ENCODE measurements at regions not wholly inside any gene's neighbourhood (a gene's known extent, or its start where the extent isn't known, plus 50 kb on each side); places are given as distances from the start of the nearest gene placed in this dataset.

DNA sequence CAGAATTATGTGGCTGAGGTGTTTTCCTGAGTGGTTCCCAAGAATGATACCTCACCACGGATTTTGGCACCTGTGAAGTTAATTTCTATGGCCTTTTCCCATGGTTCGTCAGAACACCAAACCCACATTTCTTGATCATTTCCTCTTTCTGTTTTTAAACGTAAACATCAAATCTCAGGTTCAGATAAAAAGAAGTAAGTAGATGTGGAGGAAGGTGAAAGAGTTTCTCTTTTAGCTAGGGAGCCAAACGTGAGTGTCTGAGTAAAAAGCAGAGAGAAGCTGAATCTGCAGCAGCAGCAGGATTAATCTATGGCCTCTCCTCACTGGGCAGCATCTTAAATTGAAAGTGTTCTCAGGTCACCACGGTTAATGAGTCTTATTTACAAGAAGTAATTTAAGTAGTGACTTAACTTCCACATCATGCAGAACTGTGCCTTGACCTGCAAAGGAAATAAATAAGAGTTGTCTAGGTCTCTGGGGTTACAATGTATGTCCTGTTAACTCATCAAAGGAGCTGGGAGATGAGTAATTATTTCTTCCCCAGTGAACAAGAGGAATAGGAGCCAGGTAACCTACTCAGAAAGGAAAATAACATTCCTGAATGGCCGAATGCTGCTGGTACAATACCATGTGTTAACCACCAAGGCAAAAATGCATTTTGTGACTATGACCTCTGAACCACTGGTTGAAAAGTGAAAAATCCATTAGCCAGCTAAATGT is 139.6 kb upstream of the NETO1 start:
- TF ChIP-seq, protein P1, sequence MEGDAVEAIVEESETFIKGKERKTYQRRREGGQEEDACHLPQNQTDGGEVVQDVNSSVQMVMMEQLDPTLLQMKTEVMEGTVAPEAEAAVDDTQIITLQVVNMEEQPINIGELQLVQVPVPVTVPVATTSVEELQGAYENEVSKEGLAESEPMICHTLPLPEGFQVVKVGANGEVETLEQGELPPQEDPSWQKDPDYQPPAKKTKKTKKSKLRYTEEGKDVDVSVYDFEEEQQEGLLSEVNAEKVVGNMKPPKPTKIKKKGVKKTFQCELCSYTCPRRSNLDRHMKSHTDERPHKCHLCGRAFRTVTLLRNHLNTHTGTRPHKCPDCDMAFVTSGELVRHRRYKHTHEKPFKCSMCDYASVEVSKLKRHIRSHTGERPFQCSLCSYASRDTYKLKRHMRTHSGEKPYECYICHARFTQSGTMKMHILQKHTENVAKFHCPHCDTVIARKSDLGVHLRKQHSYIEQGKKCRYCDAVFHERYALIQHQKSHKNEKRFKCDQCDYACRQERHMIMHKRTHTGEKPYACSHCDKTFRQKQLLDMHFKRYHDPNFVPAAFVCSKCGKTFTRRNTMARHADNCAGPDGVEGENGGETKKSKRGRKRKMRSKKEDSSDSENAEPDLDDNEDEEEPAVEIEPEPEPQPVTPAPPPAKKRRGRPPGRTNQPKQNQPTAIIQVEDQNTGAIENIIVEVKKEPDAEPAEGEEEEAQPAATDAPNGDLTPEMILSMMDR (IDR thresholded peaks at IDR 0.05) = no peak
- TF ChIP-seq POLR2AphosphoS5 (IDR thresholded peaks at IDR 0.05) = no peak
- TF ChIP-seq POLR2A (IDR thresholded peaks at IDR 0.05; ENCODE audit: low read depth) = no peak
- no peak for TF ChIP-seq EP300 (IDR thresholded peaks at IDR 0.05)
